GM12872 (cell line): ENCODE measurements at regions not wholly inside any gene's neighbourhood (a gene's known extent, or its start where the extent isn't known, plus 50 kb on each side); places are given as distances from the start of the nearest gene placed in this dataset.

ENCODE experiments used
- CTCF ChIP-seq: IDR thresholded peaks from 3 replicates; pipeline ENCODE4 v1.5.1; 2011; ENCODE audit warnings: low read depth, mild to moderate bottlenecking, low read length, moderate library complexity; ENCODE audit not compliant: insufficient read depth

GRCh38 chr4:22870847-22871449 is 178.2 kb downstream of the GBA3 start:
- TF ChIP-seq CTCF: no peak

- TF ChIP-seq CTCF: no peak
Measured at GRCh38 chr4:22869235-22869634, 176.5 kb downstream of the GBA3 start.
